GM21367 (cell line): ENCODE measurements at regions not wholly inside any gene's neighbourhood (a gene's known extent, or its start where the extent isn't known, plus 50 kb on each side); places are given as distances from the start of the nearest gene placed in this dataset.

Experiments used
- ATAC-seq: cut with Tn5 transposase; IDR thresholded peaks from one replicate; pipeline ENCODE4 v1.9.1; 2021; ENCODE audit not compliant: unreplicated experiment

DNA sequence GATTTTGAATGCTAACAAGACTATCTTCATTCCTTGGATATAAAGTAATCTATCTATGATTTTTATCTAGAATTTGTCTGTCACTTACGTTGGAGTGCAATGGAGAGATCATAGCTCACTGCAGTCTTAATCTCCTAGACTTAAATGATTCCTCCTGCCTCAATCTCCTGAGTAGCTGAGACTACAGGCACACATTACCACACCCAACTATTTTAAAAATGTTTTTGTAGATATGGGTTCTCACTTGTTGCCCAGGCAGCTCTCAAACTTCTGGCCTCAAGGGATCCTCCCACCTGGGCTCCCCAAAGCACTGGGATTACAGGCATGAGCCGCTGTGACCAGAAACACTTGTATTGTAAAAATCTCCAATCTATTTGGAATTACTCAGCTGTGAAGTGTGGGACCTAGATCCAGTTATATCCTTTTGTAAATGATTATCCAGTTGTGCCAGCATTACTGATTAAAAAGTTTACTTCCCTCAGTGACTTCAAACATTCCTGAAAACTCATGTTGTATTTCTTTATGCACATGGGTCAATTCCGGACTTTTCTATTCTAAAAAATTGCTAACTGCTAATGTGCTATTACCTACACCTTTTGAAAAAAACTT, 1793.8 kb upstream of the WWC1 start:
- ATAC-seq = no peak

DNA sequence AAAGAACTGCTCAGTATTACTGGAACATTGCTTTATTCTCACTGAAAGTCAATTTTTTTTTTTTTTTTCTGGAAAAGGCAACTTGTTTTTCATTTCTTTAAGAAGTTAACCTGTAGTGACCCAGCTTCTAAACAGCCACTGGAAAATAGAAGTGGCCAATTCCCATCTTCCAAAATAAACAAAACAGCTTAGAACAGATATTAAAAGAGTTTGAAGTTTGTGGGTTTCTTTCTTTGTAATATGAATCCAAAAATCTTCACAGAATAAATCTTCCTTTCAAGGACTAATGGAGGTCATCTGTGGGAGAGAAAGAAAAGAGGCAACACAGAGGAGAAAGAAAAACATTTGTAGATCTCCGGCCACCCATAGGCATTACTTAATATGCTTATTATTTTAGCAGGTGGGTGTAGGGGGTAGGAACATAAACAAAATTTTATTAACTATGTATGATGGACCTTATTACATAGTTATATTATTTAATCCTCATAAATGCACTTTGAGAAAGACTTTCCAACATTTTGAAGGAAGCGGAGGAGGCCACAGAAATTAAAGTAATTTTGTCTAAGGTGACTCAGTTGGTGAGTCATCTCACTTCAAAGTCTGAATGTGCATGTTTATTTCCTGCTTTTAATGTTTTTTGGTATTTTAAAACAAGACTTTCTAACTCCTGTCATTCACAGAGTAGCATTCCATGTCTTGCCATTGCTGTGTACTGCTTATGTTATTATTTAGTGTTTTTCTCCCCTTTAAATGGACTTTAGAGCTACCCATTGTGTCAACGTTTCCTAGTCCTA, 1791.8 kb upstream of the WWC1 start:
- no peak for ATAC-seq

- no peak for ATAC-seq
These were observed 1787.9 kb upstream of the WWC1 start for GRCh38 chr5:166503506-166503905.

GRCh38 chr5:166505067-166505466, 1786.4 kb upstream of the WWC1 start:
- no peak for ATAC-seq

GRCh38 chr5:166505544-166505943, 1785.9 kb upstream of the WWC1 start:
- ATAC-seq = no peak

- ATAC-seq = no peak
These were observed 1783.5 kb upstream of the WWC1 start for GRCh38 chr5:166507810-166508425.

- no peak for ATAC-seq
These were observed 1782.4 kb upstream of the WWC1 start for GRCh38 chr5:166509085-166509484.

DNA sequence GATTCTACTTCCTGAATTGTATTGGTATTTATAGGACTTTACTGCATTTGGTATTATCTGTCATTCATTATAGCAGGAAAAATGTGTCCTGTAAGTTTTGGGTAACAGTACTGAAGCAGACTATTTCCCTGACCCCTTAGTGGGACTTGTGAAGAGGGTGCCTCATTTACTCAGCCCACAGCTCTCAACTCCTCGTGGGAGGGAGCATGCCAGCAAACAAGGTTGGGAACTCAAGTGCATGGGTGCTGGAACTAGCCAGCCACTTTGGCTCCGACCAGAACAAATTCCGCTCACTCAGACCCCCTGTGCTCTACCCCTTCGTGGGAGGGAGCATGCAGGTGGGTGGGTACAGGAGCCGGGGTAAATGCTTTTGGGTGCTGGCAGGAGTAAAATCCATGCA, 1773.5 kb upstream of the WWC1 start:
- no peak for ATAC-seq

DNA sequence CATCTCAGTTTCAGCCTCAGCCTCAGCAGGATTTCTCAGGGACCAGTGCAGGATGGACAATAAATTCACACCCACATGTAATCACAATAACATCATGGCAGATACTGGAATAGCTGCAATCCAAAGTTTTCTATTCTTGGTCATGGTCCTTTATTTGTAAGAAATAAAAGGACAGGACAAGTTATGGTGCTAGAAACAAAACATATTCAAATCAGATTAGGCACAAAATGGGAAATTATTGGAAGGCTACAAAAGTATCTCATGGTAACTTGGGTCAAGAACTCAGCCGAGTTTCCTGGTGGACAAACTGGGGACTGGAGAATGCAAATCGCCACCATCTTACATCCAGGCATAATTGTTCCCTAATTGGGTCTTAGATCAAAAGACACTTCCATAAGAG, 1768.2 kb upstream of the WWC1 start:
- ATAC-seq = no peak

- no peak for ATAC-seq
These were observed 1762.2 kb upstream of the WWC1 start for GRCh38 chr5:166529200-166529599.

GRCh38 chr5:166532456-166533220, 1758.8 kb upstream of the WWC1 start:
- no peak for ATAC-seq

GRCh38 chr5:166535641-166536040, 1755.8 kb upstream of the WWC1 start:
- ATAC-seq = no peak

DNA sequence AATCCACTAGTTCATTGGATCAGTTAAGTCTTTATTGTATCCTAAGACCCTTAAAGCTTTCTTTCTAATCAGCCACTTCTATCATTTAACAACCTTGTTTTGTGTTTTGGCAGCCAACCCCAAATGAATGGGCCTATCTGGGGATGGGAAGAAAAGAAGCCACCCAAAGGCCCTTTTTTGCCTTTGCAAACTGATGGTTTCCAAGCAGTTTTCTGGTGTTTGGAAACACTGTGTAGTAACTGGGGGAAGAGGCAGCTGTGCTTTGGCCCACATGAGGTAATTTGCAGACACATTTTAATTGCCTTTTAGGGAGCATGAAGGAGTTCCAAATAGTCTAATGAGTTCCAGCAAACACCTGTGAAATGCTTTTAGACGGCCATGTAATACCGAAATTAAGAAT, 1751.3 kb upstream of the WWC1 start:
- ATAC-seq = no peak

- no peak for ATAC-seq
These were observed 1740.1 kb upstream of the WWC1 start for GRCh38 chr5:166551384-166551783.

DNA sequence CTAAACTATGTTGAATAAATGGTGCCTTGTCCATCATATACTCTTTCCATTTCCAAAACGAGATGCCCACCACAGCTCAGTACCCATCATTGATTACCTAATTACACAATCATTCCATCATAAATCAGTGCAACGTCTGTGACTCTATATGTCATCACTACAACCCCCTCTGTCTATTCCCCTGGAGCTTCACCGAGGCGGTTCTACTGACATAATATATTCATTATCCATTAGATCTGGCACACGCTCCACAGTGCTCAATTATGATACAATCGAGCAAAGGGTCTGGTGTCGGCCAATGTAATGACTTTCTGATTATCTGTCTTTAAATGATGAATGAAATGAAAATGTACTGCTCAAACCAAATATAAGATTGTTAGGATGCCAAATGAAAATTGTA, 1737.7 kb upstream of the WWC1 start:
- no peak for ATAC-seq

DNA sequence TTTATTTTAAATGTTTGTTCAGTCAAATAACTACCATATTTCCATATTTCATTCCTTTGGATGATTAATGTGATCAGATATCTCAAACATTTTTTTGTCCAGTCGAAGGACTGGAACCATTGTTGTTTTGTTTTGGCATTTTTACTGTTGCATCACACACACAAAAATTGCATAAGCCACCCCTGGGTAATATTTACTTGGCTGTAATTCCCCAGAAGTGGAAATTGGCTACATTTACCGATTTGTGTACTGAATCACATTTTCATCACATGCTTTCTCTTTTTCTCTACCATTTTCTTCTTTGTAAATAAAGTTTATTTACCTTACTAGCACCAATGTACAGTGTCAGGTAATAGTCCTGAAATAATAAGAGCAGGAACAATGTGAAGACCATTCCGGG, 1729.7 kb upstream of the WWC1 start:
- no peak for ATAC-seq

GRCh38 chr5:166562246-166562645, 1729.2 kb upstream of the WWC1 start:
- no peak for ATAC-seq

DNA sequence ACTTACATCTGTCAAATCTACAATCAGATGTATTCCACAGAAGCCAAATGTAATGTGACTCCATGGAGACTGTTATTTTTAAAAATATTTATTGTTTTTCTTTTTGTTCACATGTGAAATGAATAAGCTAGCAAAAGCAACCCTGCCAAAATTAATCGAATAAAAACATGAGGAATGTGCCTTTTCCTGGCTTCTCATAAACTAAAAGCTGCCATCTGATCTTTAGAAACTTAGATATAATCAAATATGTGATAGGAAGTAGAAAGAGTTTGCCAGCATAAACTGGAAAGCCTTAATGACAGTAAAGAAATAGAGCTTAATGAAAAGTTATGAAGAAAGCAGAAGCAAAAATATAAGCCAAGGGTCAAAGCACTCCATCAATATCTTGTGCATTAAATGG, 1724.7 kb upstream of the WWC1 start:
- ATAC-seq = no peak

- no peak for ATAC-seq
These were observed 1720.6 kb upstream of the WWC1 start for GRCh38 chr5:166570865-166571264.

DNA sequence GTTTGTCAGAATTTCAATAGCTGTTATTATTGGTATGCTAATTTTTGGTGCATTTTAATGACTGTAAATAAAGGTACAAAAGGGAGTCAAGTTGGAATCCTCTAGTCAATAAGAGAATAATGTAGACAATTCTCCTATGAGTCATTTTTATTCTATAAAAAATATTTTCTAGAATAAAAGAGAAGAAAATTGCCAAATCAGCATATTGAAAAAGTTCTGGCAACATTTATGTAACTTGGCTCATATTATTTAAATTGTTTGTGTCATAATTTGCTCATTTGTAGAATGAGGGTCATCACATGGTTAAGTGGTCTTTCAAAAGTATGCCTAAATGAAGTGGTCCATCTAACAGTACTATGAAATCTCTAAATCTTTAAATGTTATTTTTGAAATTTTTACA, 1719.8 kb upstream of the WWC1 start:
- ATAC-seq = no peak

DNA sequence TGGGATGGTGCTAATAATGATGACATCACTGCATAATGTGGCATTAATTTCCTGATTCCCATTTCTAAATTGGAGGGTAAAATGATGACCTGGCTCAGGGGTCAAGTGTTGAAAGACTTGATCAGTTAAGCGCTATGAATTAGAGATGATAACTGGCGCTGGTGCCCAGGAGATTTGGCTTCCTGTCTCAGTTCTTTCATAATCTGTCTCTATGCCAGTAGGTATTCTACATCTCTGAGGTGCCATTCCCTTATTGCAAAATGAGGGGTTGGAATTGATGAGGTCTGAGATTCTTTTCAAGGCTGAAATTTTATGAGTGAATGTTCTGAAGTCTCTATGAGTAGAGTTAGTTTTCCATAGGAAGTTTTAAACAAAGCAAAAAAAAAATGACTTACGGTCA, 1715.1 kb upstream of the WWC1 start:
- ATAC-seq = no peak

DNA sequence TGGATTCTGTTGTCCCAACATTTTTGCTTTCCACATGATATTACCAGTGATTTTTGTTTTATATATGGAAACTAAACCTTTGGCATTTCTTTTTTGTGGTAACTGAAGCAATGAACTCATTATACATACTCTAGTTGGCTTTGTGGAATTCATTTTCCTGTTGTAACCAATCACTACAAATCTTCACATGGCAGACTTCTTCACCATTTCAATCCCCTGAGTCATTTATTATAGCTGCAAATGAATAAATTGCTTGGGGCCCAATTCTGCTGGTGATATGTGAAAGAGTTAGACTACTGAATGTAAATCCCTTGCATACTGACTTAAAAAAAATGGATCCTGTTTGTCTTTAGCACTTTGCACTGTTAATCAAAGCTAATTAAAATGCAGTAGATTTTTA, 1709.6 kb upstream of the WWC1 start:
- ATAC-seq = no peak
